ENCODE measurements at regions not wholly inside any gene's neighbourhood (a gene's known extent, or its start where the extent isn't known, plus 50 kb on each side); places are given as distances from the start of the nearest gene placed in this dataset.

DNA sequence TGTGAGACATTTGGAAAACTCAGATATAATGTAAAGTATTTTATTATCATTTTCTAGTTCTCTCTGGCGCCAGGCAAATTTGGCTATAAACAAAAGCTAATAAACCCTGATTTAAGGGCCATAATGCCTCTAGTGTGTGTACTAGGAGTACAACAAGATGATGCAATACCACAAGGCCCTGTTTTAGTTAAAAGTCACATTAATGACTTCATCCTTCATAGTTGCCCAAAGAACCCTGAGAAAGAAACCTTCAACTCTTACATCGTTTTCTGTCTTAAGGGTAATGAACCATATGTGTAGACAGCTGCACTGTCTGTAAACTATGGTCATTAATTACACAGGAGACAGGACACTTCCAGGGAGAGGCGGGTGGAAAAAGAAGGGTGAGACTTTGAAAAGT lies 538.4 kb downstream of the FAM181B start:
- TF ChIP-seq, protein P1, sequence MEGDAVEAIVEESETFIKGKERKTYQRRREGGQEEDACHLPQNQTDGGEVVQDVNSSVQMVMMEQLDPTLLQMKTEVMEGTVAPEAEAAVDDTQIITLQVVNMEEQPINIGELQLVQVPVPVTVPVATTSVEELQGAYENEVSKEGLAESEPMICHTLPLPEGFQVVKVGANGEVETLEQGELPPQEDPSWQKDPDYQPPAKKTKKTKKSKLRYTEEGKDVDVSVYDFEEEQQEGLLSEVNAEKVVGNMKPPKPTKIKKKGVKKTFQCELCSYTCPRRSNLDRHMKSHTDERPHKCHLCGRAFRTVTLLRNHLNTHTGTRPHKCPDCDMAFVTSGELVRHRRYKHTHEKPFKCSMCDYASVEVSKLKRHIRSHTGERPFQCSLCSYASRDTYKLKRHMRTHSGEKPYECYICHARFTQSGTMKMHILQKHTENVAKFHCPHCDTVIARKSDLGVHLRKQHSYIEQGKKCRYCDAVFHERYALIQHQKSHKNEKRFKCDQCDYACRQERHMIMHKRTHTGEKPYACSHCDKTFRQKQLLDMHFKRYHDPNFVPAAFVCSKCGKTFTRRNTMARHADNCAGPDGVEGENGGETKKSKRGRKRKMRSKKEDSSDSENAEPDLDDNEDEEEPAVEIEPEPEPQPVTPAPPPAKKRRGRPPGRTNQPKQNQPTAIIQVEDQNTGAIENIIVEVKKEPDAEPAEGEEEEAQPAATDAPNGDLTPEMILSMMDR (IDR thresholded peaks at IDR 0.05): no peak
- TF ChIP-seq EZH2 (IDR thresholded peaks at IDR 0.05): no peak

Measured in neural progenitor cell (in vitro differentiated cells).